Activated CD8-positive, alpha-beta T cell treated with anti-CD3 and anti-CD28 coated beads for 36 hours (primary cell): ENCODE measurements at regions not wholly inside any gene's neighbourhood (a gene's known extent, or its start where the extent isn't known, plus 50 kb on each side); places are given as distances from the start of the nearest gene placed in this dataset.

Experiments
- ATAC-seq: fragments of 200-7000 bp; cut with Tn5 transposase; one replicate; pipeline ENCODE4 v1.10.0; 2021; ENCODE audit warnings: mild to moderate bottlenecking, moderate library complexity
- CTCF ChIA-PET: fragments of 350-600 bp; sonication (Branson Sonifier 250); formaldehyde crosslinking; loops from one replicate; lab custom pipeline; 2021; ENCODE audit warnings: antibody characterized with exemption; lab: Charles Lee
- POLR2A ChIA-PET: fragments of 350-600 bp; sonication (Branson Sonifier 250); formaldehyde crosslinking; loops from one replicate; lab custom pipeline; 2021; ENCODE audit warnings: antibody characterized with exemption; lab: Charles Lee
- DNase-seq: peaks from one replicate; pipeline ENCODE4 v3.0.0-alpha.2; 2020
- H3K27ac Mint-ChIP-seq: one replicate; pipeline ENCODE4 v1.8.0; 2021; ENCODE audit warnings: mild to moderate bottlenecking, mixed read lengths
- H3K27me3 Mint-ChIP-seq: one replicate; pipeline ENCODE4 v1.8.0; 2021; ENCODE audit warnings: mixed read lengths
- H3K36me3 Mint-ChIP-seq: one replicate; pipeline ENCODE4 v1.8.0; 2021; ENCODE audit warnings: low read depth, mixed read lengths
- H3K4me1 Mint-ChIP-seq: one replicate; pipeline ENCODE4 v1.8.0; 2021; ENCODE audit warnings: low read depth, mixed read lengths
- H3K4me3 Mint-ChIP-seq: one replicate; pipeline ENCODE4 v1.8.0; 2021; ENCODE audit warnings: mild to moderate bottlenecking, moderate library complexity, mixed read lengths
- H3K9me3 Mint-ChIP-seq: one replicate; pipeline ENCODE4 v1.8.0; 2021; ENCODE audit warnings: mixed read lengths
- intact Hi-C: fragments of 100-400 bp; cut with micrococcal nuclease; formaldehyde crosslinking; loops from one replicate; pipeline ENCODE4 v1.10.0; 2022
- TF ChIP-seq, protein P1 (sequence below): fragments of 200-600 bp; IDR thresholded peaks from one replicate; pipeline ENCODE4 v1.8.0; 2022; ENCODE audit warnings: antibody characterized with exemption, mild to moderate bottlenecking

DNA sequence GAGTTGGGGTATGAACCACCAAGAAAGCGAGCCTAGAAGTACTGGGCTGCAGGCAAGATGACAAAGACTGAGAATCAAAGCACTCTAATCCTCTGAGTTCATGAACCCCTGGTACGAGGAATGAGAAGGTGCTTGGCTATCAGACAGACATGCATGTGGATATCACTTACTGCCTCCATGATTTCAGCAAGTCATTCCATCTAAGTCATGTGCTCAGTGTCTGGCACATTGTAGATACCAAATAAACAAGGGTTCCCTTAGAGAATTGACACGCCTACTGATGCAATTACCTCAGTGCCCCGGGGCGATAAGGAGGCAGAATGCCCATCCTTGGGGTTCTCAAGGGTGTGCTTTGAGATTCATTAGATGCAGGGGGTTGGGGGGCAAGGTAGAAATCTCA is 125.6 kb upstream of the PKDCC start:
- TF ChIP-seq, protein P1, sequence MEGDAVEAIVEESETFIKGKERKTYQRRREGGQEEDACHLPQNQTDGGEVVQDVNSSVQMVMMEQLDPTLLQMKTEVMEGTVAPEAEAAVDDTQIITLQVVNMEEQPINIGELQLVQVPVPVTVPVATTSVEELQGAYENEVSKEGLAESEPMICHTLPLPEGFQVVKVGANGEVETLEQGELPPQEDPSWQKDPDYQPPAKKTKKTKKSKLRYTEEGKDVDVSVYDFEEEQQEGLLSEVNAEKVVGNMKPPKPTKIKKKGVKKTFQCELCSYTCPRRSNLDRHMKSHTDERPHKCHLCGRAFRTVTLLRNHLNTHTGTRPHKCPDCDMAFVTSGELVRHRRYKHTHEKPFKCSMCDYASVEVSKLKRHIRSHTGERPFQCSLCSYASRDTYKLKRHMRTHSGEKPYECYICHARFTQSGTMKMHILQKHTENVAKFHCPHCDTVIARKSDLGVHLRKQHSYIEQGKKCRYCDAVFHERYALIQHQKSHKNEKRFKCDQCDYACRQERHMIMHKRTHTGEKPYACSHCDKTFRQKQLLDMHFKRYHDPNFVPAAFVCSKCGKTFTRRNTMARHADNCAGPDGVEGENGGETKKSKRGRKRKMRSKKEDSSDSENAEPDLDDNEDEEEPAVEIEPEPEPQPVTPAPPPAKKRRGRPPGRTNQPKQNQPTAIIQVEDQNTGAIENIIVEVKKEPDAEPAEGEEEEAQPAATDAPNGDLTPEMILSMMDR = no peak
- no peak overlapping the region for H3K4me3 Mint-ChIP-seq
- peaks cover 7% of the 10 kb centered on the region for H3K9me3 Mint-ChIP-seq
- POLR2A ChIA-PET = no interaction called here
- no peak for ATAC-seq
- no peaks in the 10 kb centered on the region for H3K4me1 Mint-ChIP-seq
- no peak overlapping the region for H3K27ac Mint-ChIP-seq
- no peaks in the 10 kb centered on the region for H3K36me3 Mint-ChIP-seq
- intact Hi-C loops = no loop called here
- no peak for DNase-seq
- CTCF ChIA-PET = interaction anchor here (1.1 kb wide), 1 partner anchor 16 kb away, joined by 3 read pairs; no protein-coding TSS in a partner anchor
- no peaks in the 10 kb centered on the region for H3K27me3 Mint-ChIP-seq

DNA sequence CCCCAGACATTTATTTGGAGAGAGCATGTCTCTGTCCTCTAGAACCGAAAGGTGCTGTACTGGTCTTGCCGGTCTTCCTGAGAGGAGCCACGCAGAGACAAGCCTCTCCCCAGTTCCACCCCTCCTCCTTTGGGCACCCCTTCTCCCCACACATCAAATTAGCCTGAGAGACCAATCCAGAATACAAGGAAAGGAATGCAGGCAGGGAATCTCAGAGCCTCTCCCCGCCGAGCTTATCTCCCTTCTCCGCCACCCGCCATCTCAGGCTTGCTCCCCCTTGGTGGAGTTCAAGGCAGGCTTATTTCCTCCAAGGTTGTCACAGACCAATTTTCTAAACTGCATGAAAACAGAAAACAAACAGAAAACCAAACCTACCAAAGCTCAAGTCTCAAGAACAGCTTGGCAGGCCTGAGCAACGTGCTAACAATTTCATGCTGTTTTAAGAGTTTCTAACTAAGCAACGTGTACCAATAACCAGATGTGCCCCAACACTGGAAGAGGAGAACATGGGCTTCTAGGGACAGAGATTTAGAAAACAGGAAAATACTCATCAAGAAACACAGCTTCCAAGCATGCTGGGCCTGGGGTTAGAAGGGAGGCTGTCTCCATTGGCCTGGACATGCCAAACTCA is 124.5 kb upstream of the PKDCC start:
- TF ChIP-seq, protein P1 = no peak
- intact Hi-C loops = no loop called here

DNA sequence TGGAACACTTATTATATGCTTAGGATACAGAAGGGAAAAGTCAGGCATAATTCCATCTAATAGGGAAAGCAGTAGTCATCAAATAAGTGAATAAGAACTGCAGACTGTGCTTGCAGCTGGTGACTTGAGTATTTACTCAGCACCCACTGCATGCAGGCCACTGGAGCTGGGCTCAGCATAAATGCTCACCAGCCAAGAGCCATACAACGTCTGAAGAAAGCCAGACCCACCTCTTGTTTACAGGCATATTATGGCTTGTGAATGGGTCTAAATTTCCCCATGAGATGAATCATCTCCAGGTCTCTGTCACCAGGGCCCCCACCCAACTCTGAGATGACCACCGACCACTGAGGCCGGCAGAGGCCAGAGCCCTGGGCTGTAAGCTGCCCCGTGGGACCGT is 123.8 kb upstream of the PKDCC start:
- ChIA-PET POLR2A (interaction anchor here (0.6 kb wide), 1 partner anchor 290 kb away, joined by 3 read pairs; no protein-coding TSS in a partner anchor), CTCF (no interaction called here)
- H3K4me3 Mint-ChIP-seq = no peak overlapping the region
- intact Hi-C loops = no loop called here
- TF ChIP-seq, protein P1 = no peak
- no peaks in the 10 kb centered on the region for H3K36me3 Mint-ChIP-seq
- no peak for DNase-seq
- H3K27ac Mint-ChIP-seq = no peak overlapping the region
- no peak for ATAC-seq
- H3K9me3 Mint-ChIP-seq = peaks cover 7% of the 10 kb centered on the region
- H3K27me3 Mint-ChIP-seq = no peaks in the 10 kb centered on the region
- H3K4me1 Mint-ChIP-seq = no peaks in the 10 kb centered on the region

More for the DNA sequence above, 124.5 kb upstream of the PKDCC start:
- ChIA-PET POLR2A (no interaction called here), CTCF (interaction anchor here (1.1 kb wide), 1 partner anchor 15 kb away, joined by 3 read pairs; no protein-coding TSS in a partner anchor)
- no peaks in the 10 kb centered on the region for H3K4me1 Mint-ChIP-seq
- no peaks in the 10 kb centered on the region for H3K27me3 Mint-ChIP-seq
- ATAC-seq (no peak), DNase-seq (no peak)
- no peak overlapping the region for H3K27ac Mint-ChIP-seq
- no peaks in the 10 kb centered on the region for H3K36me3 Mint-ChIP-seq
- H3K4me3 Mint-ChIP-seq = no peak overlapping the region
- H3K9me3 Mint-ChIP-seq = peaks cover 7% of the 10 kb centered on the region

DNA sequence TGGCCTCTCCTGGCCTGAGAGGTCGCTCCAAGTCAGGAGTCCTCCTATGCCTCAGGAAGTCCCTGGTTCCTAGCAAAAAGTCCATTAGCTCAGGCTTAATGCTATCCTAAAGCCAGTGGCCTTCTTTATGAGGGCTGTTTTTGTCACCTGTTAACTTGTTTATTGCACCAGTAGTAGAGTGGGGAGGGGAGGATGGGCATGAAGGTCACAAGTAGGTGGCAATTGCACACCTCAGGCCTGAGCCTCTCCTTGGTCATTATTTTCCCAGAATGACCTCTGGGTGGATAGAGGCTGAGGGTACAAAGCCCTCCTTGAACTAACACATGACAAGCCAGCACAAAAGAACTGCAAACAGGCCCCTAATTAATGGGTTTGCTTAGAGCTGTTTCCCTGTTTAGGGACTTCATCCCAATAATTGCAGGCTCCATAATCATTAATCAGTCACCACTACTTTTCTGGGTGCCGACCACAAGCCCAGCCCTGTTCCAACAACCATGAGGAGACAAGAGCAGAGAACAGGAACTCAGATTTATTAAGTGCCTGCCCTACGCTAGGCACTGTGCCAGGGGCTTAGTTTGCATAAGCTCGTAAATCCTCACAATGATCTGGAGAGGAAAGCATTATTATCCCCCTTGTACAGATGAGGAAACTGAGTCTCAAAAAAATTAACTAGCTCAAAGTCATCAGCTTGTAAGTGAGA is 123.0 kb upstream of the PKDCC start:
- no peak for ATAC-seq
- TF ChIP-seq, protein P1 = no peak
- intact Hi-C loops = no loop called here
- ChIA-PET CTCF (no interaction called here), POLR2A (no interaction called here)
- H3K4me3 Mint-ChIP-seq = no peak overlapping the region
- H3K36me3 Mint-ChIP-seq = no peaks in the 10 kb centered on the region
- no peaks in the 10 kb centered on the region for H3K4me1 Mint-ChIP-seq
- H3K9me3 Mint-ChIP-seq = peaks cover 7% of the 10 kb centered on the region
- H3K27ac Mint-ChIP-seq = no peak overlapping the region
- DNase-seq = no peak
- no peaks in the 10 kb centered on the region for H3K27me3 Mint-ChIP-seq

DNA sequence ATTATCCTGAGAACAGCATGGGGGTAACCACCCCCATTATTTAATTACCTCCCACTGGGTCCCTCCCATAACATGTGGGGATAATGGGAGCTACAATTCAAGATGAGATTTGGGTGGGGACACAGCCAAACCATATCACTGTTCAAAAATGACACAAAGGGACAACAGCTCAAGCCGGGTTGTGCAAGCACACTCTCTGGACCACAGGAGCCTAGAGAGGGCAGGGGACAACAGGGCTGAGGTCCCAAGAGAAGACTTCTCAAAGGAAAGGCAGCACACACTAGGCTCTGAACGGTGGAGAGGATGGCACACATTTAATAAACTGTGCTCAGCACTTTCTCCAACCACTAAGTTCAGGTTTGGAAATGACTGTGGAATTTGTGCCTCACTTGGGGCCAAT is 122.1 kb upstream of the PKDCC start:
- DNase-seq (no peak), ATAC-seq (no peak)
- ChIA-PET POLR2A (no interaction called here), CTCF (no interaction called here)
- Mint-ChIP-seq H3K4me3 (no peak overlapping the region), H3K4me1 (no peaks in the 10 kb centered on the region), H3K27ac (no peak overlapping the region), H3K27me3 (no peaks in the 10 kb centered on the region), H3K36me3 (no peaks in the 10 kb centered on the region), H3K9me3 (peaks cover 7% of the 10 kb centered on the region)
- TF ChIP-seq, protein P1 = no peak
- intact Hi-C loops = no loop called here
